ENCODE measurements at regions not wholly inside any gene's neighbourhood (a gene's known extent, or its start where the extent isn't known, plus 50 kb on each side); places are given as distances from the start of the nearest gene placed in this dataset.

DNA sequence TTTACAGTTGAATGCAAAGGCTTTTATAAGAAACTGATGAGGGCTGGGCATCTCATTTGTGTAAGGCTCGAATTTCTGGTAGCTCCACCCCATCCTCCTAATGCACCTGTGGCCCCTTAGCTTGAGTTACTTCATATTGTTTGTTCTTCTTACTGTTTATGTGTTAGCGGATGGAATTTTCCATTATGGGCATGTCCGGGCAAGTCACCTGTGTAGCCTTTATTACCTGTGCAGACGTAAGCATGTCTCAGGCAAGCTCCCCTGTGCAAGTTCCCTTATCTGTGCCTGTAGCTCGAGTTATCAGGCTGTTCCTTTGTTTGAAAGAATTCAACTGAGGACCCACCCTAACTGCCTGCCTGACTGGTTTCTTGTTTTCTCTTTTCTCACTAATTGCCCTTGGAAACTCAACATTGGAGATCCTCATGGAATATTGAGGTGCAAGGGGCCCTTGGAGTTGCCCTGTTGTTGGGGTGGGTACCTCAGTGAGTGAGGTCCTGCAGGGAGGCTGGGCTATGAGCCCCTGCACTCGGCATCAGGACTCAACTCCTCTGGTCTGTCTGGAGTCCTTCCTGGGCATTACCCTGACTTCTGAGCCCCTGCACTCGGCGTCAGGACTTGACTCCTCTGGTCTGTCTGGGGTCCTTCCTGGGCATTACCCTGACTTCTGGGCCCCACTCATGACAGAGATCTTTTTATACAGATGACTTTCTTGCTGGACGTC, 207.9 kb upstream of the SULF2 start:
- Mint-ChIP-seq H3K9me3 (peaks cover 0 to 5% (median under 1%) of the 10 kb centered on the region in 8 donors), H3K27ac (no peak overlapping the region), H3K36me3 (no peaks in the 10 kb centered on the region), H3K4me1 (no peaks in the 10 kb centered on the region), H3K4me3 (no peak overlapping the region), H3K27me3 (peaks cover 8 to 13% of the 10 kb centered on the region in 2 donors)
- no peaks in the 10 kb centered on the region for H3K36me3 ChIP-seq (ENCODE audit: insufficient read depth, low read length)
- ChIA-PET POLR2A (ENCODE audit: partially characterized antibody) (no interaction called here), CTCF (ENCODE audit: partially characterized antibody) (no interaction called here)
- no peak overlapping the region for H3K27ac ChIP-seq (ENCODE audit: low read depth, low read length)
- no peak for DNase-seq
- intact Hi-C loops (cut with micrococcal nuclease), result no loop called here
- H3K9me3 ChIP-seq (ENCODE audit: control insufficient read depth in 1 of 2, low read length in 2 of 2), result no peaks in the 10 kb centered on the region
- H3K4me1 ChIP-seq (ENCODE audit: insufficient read depth, low read length), result no peaks in the 10 kb centered on the region
- H3K27me3 ChIP-seq (ENCODE audit: insufficient read depth, low read length), result no peaks in the 10 kb centered on the region
- no peak overlapping the region for H3K4me3 ChIP-seq (ENCODE audit: low read length in 2 of 2)

DNA sequence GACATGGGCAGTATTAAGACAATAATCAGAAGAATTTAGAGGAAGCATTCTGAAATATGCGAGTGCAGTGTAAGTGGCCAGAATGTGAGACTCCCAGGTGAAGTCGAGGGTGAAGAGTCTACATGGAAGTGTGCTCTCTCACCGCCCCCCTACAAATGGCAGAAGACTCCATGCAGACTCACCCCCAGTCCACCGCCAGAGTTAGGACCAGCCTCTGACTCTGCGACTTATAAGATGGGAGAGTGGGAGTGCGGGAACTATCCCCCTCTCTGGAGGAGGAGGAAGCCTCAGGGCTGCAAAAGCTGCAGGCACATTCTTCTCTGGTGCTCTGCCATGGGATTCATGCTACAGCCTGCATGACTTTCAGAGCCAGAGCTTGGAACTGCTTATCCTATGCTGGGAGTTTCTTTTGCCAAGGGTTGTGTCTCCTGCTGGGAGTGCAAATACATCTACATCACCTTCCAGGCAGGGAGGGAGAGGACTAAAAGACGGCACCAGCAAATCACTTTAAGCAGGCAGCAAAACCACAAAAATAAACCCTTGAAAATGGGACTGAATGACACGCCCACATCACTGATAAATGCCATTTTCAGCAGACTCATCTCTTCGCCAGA, 206.7 kb upstream of the SULF2 start:
- Histone ChIP-seq H3K27ac (ENCODE audit: low read depth, low read length) (no peak overlapping the region), H3K4me1 (ENCODE audit: insufficient read depth, low read length) (no peaks in the 10 kb centered on the region), H3K27me3 (ENCODE audit: insufficient read depth, low read length) (no peaks in the 10 kb centered on the region), H3K36me3 (ENCODE audit: insufficient read depth, low read length) (no peaks in the 10 kb centered on the region), H3K9me3 (ENCODE audit: control insufficient read depth in 1 of 2, low read length in 2 of 2) (no peaks in the 10 kb centered on the region), H3K4me3 (ENCODE audit: low read length in 2 of 2) (no peak overlapping the region)
- H3K27me3 Mint-ChIP-seq, result peaks cover 5 to 13% of the 10 kb centered on the region in 2 donors
- no peak overlapping the region for H3K4me3 Mint-ChIP-seq
- ChIA-PET POLR2A (ENCODE audit: partially characterized antibody) (no interaction called here), CTCF (ENCODE audit: partially characterized antibody) (no interaction called here)
- peaks cover 0 to 5% (median under 1%) of the 10 kb centered on the region in 8 donors for H3K9me3 Mint-ChIP-seq
- no peaks in the 10 kb centered on the region for H3K36me3 Mint-ChIP-seq
- intact Hi-C loops (cut with micrococcal nuclease), result no loop called here
- no peak for DNase-seq
- H3K4me1 Mint-ChIP-seq, result no peaks in the 10 kb centered on the region
- H3K27ac Mint-ChIP-seq, result no peak overlapping the region

- POLR2A ChIA-PET (ENCODE audit: partially characterized antibody), result no interaction called here
- Histone ChIP-seq H3K9me3 (ENCODE audit: control insufficient read depth in 1 of 2, low read length in 2 of 2) (no peaks in the 10 kb centered on the region), H3K4me1 (ENCODE audit: insufficient read depth, low read length) (no peaks in the 10 kb centered on the region), H3K4me3 (ENCODE audit: low read length in 2 of 2) (no peak overlapping the region), H3K27ac (ENCODE audit: low read depth, low read length) (no peak overlapping the region), H3K27me3 (ENCODE audit: insufficient read depth, low read length) (no peaks in the 10 kb centered on the region), H3K36me3 (ENCODE audit: insufficient read depth, low read length) (no peaks in the 10 kb centered on the region)
- intact Hi-C loops (cut with micrococcal nuclease), result no loop called here
- Mint-ChIP-seq H3K4me3 (no peak overlapping the region), H3K27ac (no peak overlapping the region), H3K9me3 (peaks cover 0 to 5% (median under 1%) of the 10 kb centered on the region in 8 donors), H3K27me3 (peaks cover 5 to 13% of the 10 kb centered on the region in 2 donors), H3K36me3 (no peaks in the 10 kb centered on the region), H3K4me1 (no peaks in the 10 kb centered on the region)
- CTCF ChIA-PET (ENCODE audit: partially characterized antibody), result no interaction called here
- no peak for DNase-seq
Measured at GRCh38 chr20:47990507-47991150, 205.3 kb upstream of the SULF2 start.

- DNase-seq, result no peak
- Histone ChIP-seq H3K27me3 (ENCODE audit: insufficient read depth, low read length) (no peaks in the 10 kb centered on the region), H3K4me1 (ENCODE audit: insufficient read depth, low read length) (no peaks in the 10 kb centered on the region), H3K4me3 (ENCODE audit: low read length in 2 of 2) (no peak overlapping the region), H3K27ac (ENCODE audit: low read depth, low read length) (no peak overlapping the region), H3K9me3 (ENCODE audit: control insufficient read depth in 1 of 2, low read length in 2 of 2) (no peaks in the 10 kb centered on the region), H3K36me3 (ENCODE audit: insufficient read depth, low read length) (no peaks in the 10 kb centered on the region)
- peaks cover 5 to 13% of the 10 kb centered on the region in 2 donors for H3K27me3 Mint-ChIP-seq
- intact Hi-C loops (cut with micrococcal nuclease), result no loop called here
- ChIA-PET CTCF (ENCODE audit: partially characterized antibody) (no interaction called here), POLR2A (ENCODE audit: partially characterized antibody) (no interaction called here)
- H3K9me3 Mint-ChIP-seq, result peaks cover 0 to 5% (median under 1%) of the 10 kb centered on the region in 8 donors
- no peak overlapping the region for H3K27ac Mint-ChIP-seq
- no peak overlapping the region for H3K4me3 Mint-ChIP-seq
- no peaks in the 10 kb centered on the region for H3K4me1 Mint-ChIP-seq
- H3K36me3 Mint-ChIP-seq, result no peaks in the 10 kb centered on the region
Measured at GRCh38 chr20:47989957-47990356, 204.7 kb upstream of the SULF2 start.

DNA sequence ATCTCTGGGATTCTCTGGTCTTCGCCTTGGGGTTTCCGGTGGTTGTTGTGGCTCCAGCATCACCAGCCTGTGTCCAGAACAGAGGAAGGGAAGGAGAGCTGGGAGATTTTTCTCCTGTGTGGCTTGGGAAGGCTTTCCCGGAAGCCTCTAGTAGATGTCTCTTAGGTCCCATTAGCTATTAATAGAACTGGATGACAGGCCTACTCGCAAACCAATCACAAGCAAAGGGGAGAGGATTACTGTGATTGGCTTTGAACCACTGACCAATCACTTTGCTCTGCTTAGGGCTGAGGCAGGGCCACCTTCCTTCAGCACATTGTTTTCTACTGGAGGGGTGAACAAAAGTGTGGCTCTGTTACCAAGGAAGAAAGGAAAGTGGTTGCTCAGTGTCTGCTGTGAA, 203.4 kb upstream of the SULF2 start:
- CTCF ChIA-PET (ENCODE audit: partially characterized antibody), result no interaction called here
- DNase-seq, result no peak
- peaks cover 5 to 13% of the 10 kb centered on the region in 2 donors for H3K27me3 Mint-ChIP-seq
- H3K9me3 Mint-ChIP-seq, result peaks cover 0 to 5% (median 0%) of the 10 kb centered on the region in 8 donors
- H3K4me1 ChIP-seq (ENCODE audit: insufficient read depth, low read length), result no peaks in the 10 kb centered on the region
- H3K9me3 ChIP-seq (ENCODE audit: control insufficient read depth in 1 of 2, low read length in 2 of 2), result no peaks in the 10 kb centered on the region
- H3K4me3 ChIP-seq (ENCODE audit: low read length in 2 of 2), result no peak overlapping the region
- no peaks in the 10 kb centered on the region for H3K4me1 Mint-ChIP-seq
- intact Hi-C loops (cut with micrococcal nuclease), result no loop called here
- no peak overlapping the region for H3K27ac Mint-ChIP-seq
- no peak overlapping the region for H3K4me3 Mint-ChIP-seq
- H3K36me3 Mint-ChIP-seq, result no peaks in the 10 kb centered on the region
- H3K36me3 ChIP-seq (ENCODE audit: insufficient read depth, low read length), result no peaks in the 10 kb centered on the region
- H3K27ac ChIP-seq (ENCODE audit: low read depth, low read length), result no peak overlapping the region
- POLR2A ChIA-PET (ENCODE audit: partially characterized antibody), result no interaction called here
- no peaks in the 10 kb centered on the region for H3K27me3 ChIP-seq (ENCODE audit: insufficient read depth, low read length)

DNA sequence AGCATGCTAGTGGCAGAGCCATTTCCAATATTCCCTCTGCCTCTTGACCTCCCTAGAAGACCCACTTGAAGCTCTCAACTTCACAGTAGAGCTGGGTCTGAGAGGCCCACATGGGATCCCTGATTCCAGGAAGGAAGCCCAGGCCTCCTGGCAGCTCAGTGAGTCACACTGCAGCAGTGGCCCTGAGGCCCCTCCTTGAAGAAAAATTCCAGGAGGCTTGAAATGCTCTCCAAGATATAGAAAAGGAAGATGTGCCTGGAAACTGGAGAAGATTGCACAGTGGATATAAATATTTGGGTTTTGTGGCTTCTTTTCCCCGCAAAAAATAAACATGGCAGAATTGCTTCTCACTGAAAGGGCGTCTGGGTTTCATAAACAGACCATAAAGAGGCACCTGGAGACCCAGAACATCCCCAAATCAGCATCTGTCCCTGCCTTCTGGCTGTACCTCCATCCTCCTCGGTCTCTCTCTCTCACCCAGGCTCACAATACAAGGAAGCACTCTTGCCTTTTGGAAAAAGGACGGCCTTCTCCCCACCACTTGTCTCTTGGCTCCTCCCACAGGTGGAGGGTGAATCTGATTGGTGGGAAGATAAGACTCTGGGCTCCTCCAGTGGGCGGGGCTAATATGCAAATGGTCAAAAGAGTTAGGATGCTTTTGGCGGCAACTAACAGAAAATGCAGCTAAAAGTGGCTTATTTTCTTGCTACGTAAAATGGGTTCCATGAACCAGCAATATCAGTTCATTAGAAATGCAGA, 200.0 kb upstream of the SULF2 start:
- H3K36me3 ChIP-seq (ENCODE audit: insufficient read depth, low read length), result no peaks in the 10 kb centered on the region
- no peak overlapping the region for H3K27ac ChIP-seq (ENCODE audit: low read depth, low read length)
- no peaks in the 10 kb centered on the region for H3K9me3 Mint-ChIP-seq
- H3K4me3 Mint-ChIP-seq, result no peak overlapping the region
- ChIA-PET POLR2A (ENCODE audit: partially characterized antibody) (no interaction called here), CTCF (ENCODE audit: partially characterized antibody) (no interaction called here)
- no peaks in the 10 kb centered on the region for H3K9me3 ChIP-seq (ENCODE audit: control insufficient read depth in 1 of 2, low read length in 2 of 2)
- H3K27me3 ChIP-seq (ENCODE audit: insufficient read depth, low read length), result no peaks in the 10 kb centered on the region
- H3K4me3 ChIP-seq (ENCODE audit: low read length in 2 of 2), result no peak overlapping the region
- no peaks in the 10 kb centered on the region for H3K36me3 Mint-ChIP-seq
- H3K27me3 Mint-ChIP-seq, result peaks cover 10 to 14% of the 10 kb centered on the region in 2 donors
- no peaks in the 10 kb centered on the region for H3K4me1 ChIP-seq (ENCODE audit: insufficient read depth, low read length)
- no peak for DNase-seq
- no peaks in the 10 kb centered on the region for H3K4me1 Mint-ChIP-seq
- H3K27ac Mint-ChIP-seq, result no peak overlapping the region
- intact Hi-C loops (cut with micrococcal nuclease), result no loop called here

DNA sequence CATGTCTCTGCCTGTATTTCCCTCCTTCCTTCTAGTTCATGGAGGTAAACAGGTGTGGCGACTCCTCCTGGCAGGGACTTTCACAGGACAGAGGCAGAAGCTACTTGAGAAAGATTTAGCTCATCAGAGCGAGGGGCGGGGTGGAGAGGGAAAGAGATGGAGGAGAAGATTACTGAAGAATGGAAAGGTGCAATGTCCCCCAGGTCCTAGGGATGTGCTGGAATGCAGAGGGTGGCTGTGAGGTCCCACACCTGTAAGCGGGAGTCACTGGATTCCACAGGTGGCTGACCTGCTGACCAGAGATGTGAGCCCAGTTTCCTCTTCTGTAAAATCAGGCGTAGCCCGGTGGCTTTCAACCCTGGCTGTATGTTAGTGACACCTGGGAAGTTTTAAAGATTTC, 199.2 kb upstream of the SULF2 start:
- POLR2A ChIA-PET (ENCODE audit: partially characterized antibody), result no interaction called here
- Histone ChIP-seq H3K27ac (ENCODE audit: low read depth, low read length) (no peak overlapping the region), H3K4me3 (ENCODE audit: low read length in 2 of 2) (no peak overlapping the region), H3K9me3 (ENCODE audit: control insufficient read depth in 1 of 2, low read length in 2 of 2) (no peaks in the 10 kb centered on the region), H3K4me1 (ENCODE audit: insufficient read depth, low read length) (no peaks in the 10 kb centered on the region), H3K27me3 (ENCODE audit: insufficient read depth, low read length) (no peaks in the 10 kb centered on the region), H3K36me3 (ENCODE audit: insufficient read depth, low read length) (no peaks in the 10 kb centered on the region)
- intact Hi-C loops (cut with micrococcal nuclease), result no loop called here
- Mint-ChIP-seq H3K4me1 (no peaks in the 10 kb centered on the region), H3K27me3 (peaks cover 9 to 13% of the 10 kb centered on the region in 2 donors), H3K36me3 (no peaks in the 10 kb centered on the region), H3K9me3 (no peaks in the 10 kb centered on the region), H3K27ac (no peak overlapping the region), H3K4me3 (no peak overlapping the region)
- CTCF ChIA-PET (ENCODE audit: partially characterized antibody), result no interaction called here
- DNase-seq, result no peak
